ENCODE measurements at regions not wholly inside any gene's neighbourhood (a gene's known extent, or its start where the extent isn't known, plus 50 kb on each side); places are given as distances from the start of the nearest gene placed in this dataset.

GRCh38 chr6:130765181-130765727 is 62.0 kb upstream of the SMLR1 start:
- Histone ChIP-seq H3K4me1 (no peaks in the 10 kb centered on the region), H3K36me3 (no peaks in the 10 kb centered on the region), H3K27me3 (no peaks in the 10 kb centered on the region), H3K27ac (no peak overlapping the region), H3K9me3 (no peaks in the 10 kb centered on the region), H3K4me3 (no peak overlapping the region)
- DNase-seq: no peak
- TF ChIP-seq POLR2A (IDR thresholded peaks at IDR 0.05) (no peak), CTCF (IDR thresholded peaks at IDR 0.05) (no peak)

DNA sequence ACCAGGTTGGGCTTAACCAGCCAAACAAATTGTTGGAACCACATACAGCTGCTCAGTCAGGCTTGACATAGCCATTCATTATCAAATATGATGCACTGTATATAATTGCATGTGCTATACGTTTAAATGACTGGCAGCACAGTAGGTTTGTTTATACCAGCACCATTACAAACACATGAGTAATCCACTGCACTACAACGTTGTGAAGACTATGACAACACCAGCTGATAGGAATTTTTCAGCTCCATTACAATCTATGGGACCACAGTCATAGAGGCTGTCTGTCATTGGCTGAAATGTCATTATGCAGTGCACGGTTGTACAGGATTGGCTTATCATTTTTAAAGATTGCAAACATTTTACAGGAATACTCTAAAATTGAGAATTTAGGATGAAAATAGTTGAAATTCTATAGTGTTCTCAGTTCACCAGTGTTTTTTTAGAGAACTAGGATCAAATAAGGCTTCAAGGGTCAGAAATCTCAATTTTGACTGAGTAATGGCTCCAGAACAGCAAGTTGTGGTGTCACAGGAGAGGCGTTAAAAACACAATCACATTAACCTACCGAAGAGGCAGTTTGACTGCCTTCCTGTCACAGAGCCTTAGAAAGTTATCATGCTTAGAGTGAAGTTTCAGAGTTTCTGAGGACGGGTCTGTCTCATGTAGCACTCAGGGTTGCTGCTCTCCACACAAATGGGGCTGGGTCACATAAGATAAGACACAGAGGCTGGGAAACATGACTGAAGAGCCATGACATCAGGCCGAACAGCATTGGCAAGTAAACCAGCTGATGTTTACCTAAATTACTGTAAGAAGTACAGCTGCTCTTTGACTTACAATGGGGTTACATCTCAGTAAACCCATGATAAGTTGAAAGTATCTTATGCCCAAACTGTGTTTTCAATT is 60.7 kb upstream of the SMLR1 start:
- Histone ChIP-seq H3K27ac (no peak overlapping the region), H3K36me3 (no peaks in the 10 kb centered on the region), H3K4me3 (no peak overlapping the region), H3K9me3 (no peaks in the 10 kb centered on the region), H3K4me1 (no peaks in the 10 kb centered on the region), H3K27me3 (no peaks in the 10 kb centered on the region)
- no peak for DNase-seq
- TF ChIP-seq CTCF (IDR thresholded peaks at IDR 0.05) (no peak), POLR2A (IDR thresholded peaks at IDR 0.05) (no peak)

GRCh38 chr6:130769861-130770260 is 57.3 kb upstream of the SMLR1 start:
- Histone ChIP-seq H3K9me3 (no peaks in the 10 kb centered on the region), H3K36me3 (no peaks in the 10 kb centered on the region), H3K27me3 (no peaks in the 10 kb centered on the region), H3K4me3 (no peak overlapping the region), H3K27ac (no peak overlapping the region), H3K4me1 (no peaks in the 10 kb centered on the region)
- TF ChIP-seq POLR2A (IDR thresholded peaks at IDR 0.05) (no peak), CTCF (IDR thresholded peaks at IDR 0.05) (no peak)
- DNase-seq: no peak

DNA sequence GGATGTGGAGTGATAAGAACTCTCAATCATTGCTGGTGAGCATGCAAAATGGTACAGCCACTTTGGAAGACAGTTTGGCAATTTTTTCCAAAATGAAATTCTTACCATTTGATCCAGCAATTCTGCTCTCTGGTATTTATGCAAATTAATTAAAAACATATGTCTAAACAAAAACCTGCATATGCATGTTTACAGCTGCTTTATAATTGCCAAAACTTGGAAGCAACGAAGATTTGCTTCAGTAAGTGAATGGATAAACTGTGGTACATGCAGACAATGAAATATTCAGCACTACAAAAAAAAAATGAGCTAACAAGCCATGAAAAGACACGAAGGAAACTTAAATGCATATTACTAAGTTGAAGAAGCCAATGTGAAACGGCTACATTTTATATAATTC is 55.5 kb upstream of the SMLR1 start:
- Histone ChIP-seq H3K27me3 (no peaks in the 10 kb centered on the region), H3K4me3 (no peak overlapping the region)
- TF ChIP-seq POLR2A (IDR thresholded peaks at IDR 0.05) (no peak), CTCF (IDR thresholded peaks at IDR 0.05) (no peak)

DNA sequence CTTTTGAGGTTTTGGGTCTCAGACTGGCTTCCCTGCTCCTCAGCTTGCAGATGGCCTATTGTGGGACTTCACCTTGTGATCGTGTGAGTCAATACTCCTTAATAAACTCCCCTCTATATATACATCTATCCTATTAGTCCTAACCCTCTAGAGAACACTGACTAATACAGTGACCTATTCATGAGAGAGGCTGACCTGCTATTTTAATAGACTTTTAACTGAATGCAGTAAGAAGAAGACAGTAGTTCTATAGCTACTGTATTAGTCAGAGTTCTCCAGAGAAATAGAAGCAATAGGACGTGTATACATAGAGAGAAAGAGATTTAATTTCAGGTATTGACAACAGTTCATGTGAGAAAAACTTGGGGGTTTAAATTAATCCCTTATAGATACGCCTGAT is 53.3 kb upstream of the SMLR1 start:
- Histone ChIP-seq H3K4me3 (no peak overlapping the region), H3K4me1 (no peaks in the 10 kb centered on the region), H3K36me3 (no peaks in the 10 kb centered on the region), H3K9me3 (no peaks in the 10 kb centered on the region), H3K27ac (no peak overlapping the region), H3K27me3 (no peaks in the 10 kb centered on the region)
- TF ChIP-seq CTCF (IDR thresholded peaks at IDR 0.05) (no peak), POLR2A (IDR thresholded peaks at IDR 0.05) (no peak)
- DNase-seq: no peak

More for the DNA sequence above, 55.5 kb upstream of the SMLR1 start:
- no peaks in the 10 kb centered on the region for H3K36me3 ChIP-seq
- no peaks in the 10 kb centered on the region for H3K9me3 ChIP-seq
- DNase-seq: no peak
- no peak overlapping the region for H3K27ac ChIP-seq
- H3K4me1 ChIP-seq: no peaks in the 10 kb centered on the region
